H1 (cell line): ENCODE measurements at regions not wholly inside any gene's neighbourhood (a gene's known extent, or its start where the extent isn't known, plus 50 kb on each side); places are given as distances from the start of the nearest gene placed in this dataset.

ENCODE experiments used
- CTCF ChIA-PET: fragments of 300-600 bp; sonication (Branson Sonifier 250); formaldehyde crosslinking; loops from one replicate; lab custom pipeline; 2021; ENCODE audit not compliant: partially characterized antibody; lab: Charles Lee
- POLR2A ChIA-PET: fragments of 300-600 bp; sonication (Branson Sonifier 250); formaldehyde crosslinking; loops from one replicate; lab custom pipeline; 2021; ENCODE audit warnings: inconsistent platforms; ENCODE audit not compliant: partially characterized antibody; lab: Charles Lee
- DNase-seq, 2 experiments: peaks; one replicate each; pipeline versions ENCODE4 v3.0.0 to v3.0.0-alpha.2; 2010 to 2022; ENCODE audit warnings: low spot score in 2 of 2, low read depth in 1 of 2, mixed read lengths in 1 of 2
- FAIRE-seq: peaks from 2 replicates; lab custom pipeline; 2011; peaks lifted over from hg19 to GRCh38; lab: Jason Lieb, UNC
- H2AFZ ChIP-seq: 2 replicates; pipeline ENCODE4 v1.8.1; 2012; ENCODE audit warnings: low read length, inconsistent platforms
- H2AK5ac ChIP-seq: 2 replicates; pipeline ENCODE4 v1.6.1; 2013; ENCODE audit warnings: low read depth, low read length
- H2BK120ac ChIP-seq: replicated peaks from 2 replicates; pipeline ENCODE3; 2013; ENCODE audit warnings: low read depth, low read length, inconsistent platforms
- H2BK12ac ChIP-seq: 2 replicates; pipeline ENCODE4 v1.6.1; 2013; ENCODE audit warnings: low read depth, low read length
- H2BK15ac ChIP-seq: 2 replicates; pipeline ENCODE4 v1.6.1; 2013; ENCODE audit warnings: low read length
- H2BK20ac ChIP-seq: 2 replicates; pipeline ENCODE4 v1.6.1; 2013; ENCODE audit warnings: low read length
- H2BK5ac ChIP-seq: 2 replicates; pipeline ENCODE4 v1.6.1; 2013; ENCODE audit warnings: low read depth, low read length
- H3K14ac ChIP-seq: 2 replicates; pipeline ENCODE4 v1.6.1; 2013; ENCODE audit warnings: inconsistent platforms; ENCODE audit not compliant: insufficient read length
- H3K18ac ChIP-seq: 2 replicates; pipeline ENCODE4 v1.6.1; 2013; ENCODE audit warnings: low read length; ENCODE audit errors: extremely low read depth
- H3K23ac ChIP-seq: 2 replicates; pipeline ENCODE4 v1.6.1; 2013; ENCODE audit warnings: inconsistent platforms; ENCODE audit not compliant: insufficient read length
- H3K23me2 ChIP-seq: 2 replicates; pipeline ENCODE4 v1.6.1; 2013; ENCODE audit warnings: low read depth, low read length
- H3K27ac ChIP-seq: 2 replicates; pipeline ENCODE4 v1.6.1; 2011; ENCODE audit warnings: low read depth, low read length, inconsistent platforms
- H3K27me3 ChIP-seq, 4 experiments: replicated peaks in 1 of 4; 1 replicate in 1 of 4; 2 replicates in 3 of 4; pipeline versions ENCODE4 v1.6.1 to v1.8.1; 2011 to 2013; ENCODE audit warnings: low read length in 3 of 4, mild to moderate bottlenecking in 3 of 4, inconsistent platforms in 2 of 4, mixed read lengths in 2 of 4, moderate library complexity in 1 of 4; ENCODE audit not compliant: control insufficient read depth in 3 of 4, insufficient read depth in 3 of 4; ENCODE audit errors: extremely low read depth in 1 of 4
- H3K36me3 ChIP-seq, 4 experiments: 2 replicates each; pipeline versions ENCODE4 v1.6.1 to v1.8.1; 2011 to 2013; ENCODE audit warnings: mild to moderate bottlenecking in 4 of 4, low read length in 3 of 4, moderate library complexity in 2 of 4, control low read depth in 1 of 4, inconsistent platforms in 1 of 4; ENCODE audit not compliant: insufficient read depth in 4 of 4, control insufficient read depth in 2 of 4
- H3K4ac ChIP-seq: replicated peaks from 2 replicates; pipeline ENCODE3; 2013; ENCODE audit warnings: low read length, low read depth, mixed read lengths, inconsistent platforms; ENCODE audit not compliant: insufficient read length
- H3K4me1 ChIP-seq, 4 experiments: replicated peaks in 1 of 4; 1 replicate in 1 of 4; 2 replicates in 3 of 4; pipeline versions ENCODE4 v1.6.1 to v1.8.1; 2011 to 2013; ENCODE audit warnings: low read length in 3 of 4, inconsistent platforms in 2 of 4, mixed read lengths in 1 of 4; ENCODE audit not compliant: insufficient read depth in 4 of 4, control insufficient read depth in 3 of 4
- H3K4me2 ChIP-seq, 2 experiments: 2 replicates each; pipeline versions ENCODE4 v1.6.1 to v1.8.1; 2011 to 2013; ENCODE audit warnings: low read depth in 2 of 2, low read length in 2 of 2, control low read depth in 1 of 2, inconsistent platforms in 1 of 2, mild to moderate bottlenecking in 1 of 2; ENCODE audit not compliant: insufficient read depth in 1 of 2
- H3K4me3 ChIP-seq, 4 experiments: fragments of 200-600, 300-600 bp in 1 of 4; sonication (generic), shearing (Covaris generic), sonication (Bioruptor Twin) in 1 of 4; 2 replicates each; pipeline versions ENCODE4 v1.5.1 to v1.8.1; 2011 to 2016; ENCODE audit warnings: low read length in 4 of 4, low read depth in 3 of 4, control low read depth in 2 of 4, inconsistent platforms in 2 of 4, mild to moderate bottlenecking in 2 of 4, mixed read lengths in 1 of 4, moderate library complexity in 1 of 4; ENCODE audit not compliant: insufficient read depth in 2 of 4; ENCODE audit errors: extremely low read depth in 1 of 4
- H3K56ac ChIP-seq: replicated peaks from 2 replicates; pipeline ENCODE3; 2013; ENCODE audit warnings: low read depth, mild to moderate bottlenecking, mixed read lengths, low read length, inconsistent platforms; ENCODE audit not compliant: insufficient read length
- H3K79me1 ChIP-seq: 2 replicates; pipeline ENCODE4 v1.6.1; 2013; ENCODE audit warnings: low read depth, low read length, control low read depth
- H3K79me2 ChIP-seq, 2 experiments: 2 replicates each; pipeline versions ENCODE4 v1.6.1 to v1.8.1; 2012 to 2013; ENCODE audit warnings: low read length in 2 of 2, mild to moderate bottlenecking in 2 of 2, inconsistent platforms in 1 of 2; ENCODE audit not compliant: insufficient read depth in 2 of 2, control insufficient read depth in 1 of 2
- H3K9ac ChIP-seq, 4 experiments: replicated peaks in 1 of 4; 1 replicate in 1 of 4; 2 replicates in 3 of 4; pipeline versions ENCODE4 v1.6.1 to v1.8.1; 2011 to 2013; ENCODE audit warnings: low read depth in 3 of 4, low read length in 3 of 4, control low read depth in 2 of 4, mild to moderate bottlenecking in 2 of 4, moderate library complexity in 2 of 4, inconsistent platforms in 1 of 4; ENCODE audit errors: extremely low read depth in 1 of 4
- H3K9me3 ChIP-seq, 2 experiments: 2 replicates each; pipeline versions ENCODE4 v1.6.1 to v1.8.1; 2012 to 2013; ENCODE audit warnings: mild to moderate bottlenecking in 2 of 2, moderate library complexity in 2 of 2, control low read depth in 1 of 2, inconsistent platforms in 1 of 2, low read depth in 1 of 2, low read length in 1 of 2, mixed read lengths in 1 of 2; ENCODE audit not compliant: insufficient read depth in 2 of 2
- H4K20me1 ChIP-seq, 2 experiments: replicated peaks in 1 of 2; 2 replicates each; pipeline versions ENCODE3 to v1.8.1; 2011 to 2013; ENCODE audit warnings: inconsistent platforms in 2 of 2, low read length in 2 of 2, mild to moderate bottlenecking in 1 of 2; ENCODE audit not compliant: insufficient read depth in 2 of 2, control insufficient read depth in 1 of 2
- H4K5ac ChIP-seq: 2 replicates; pipeline ENCODE4 v1.6.1; 2013; ENCODE audit warnings: low read length, low read depth, mixed read lengths, inconsistent platforms; ENCODE audit not compliant: insufficient read length
- H4K8ac ChIP-seq: 2 replicates; pipeline ENCODE4 v1.8.0; 2013; ENCODE audit warnings: mild to moderate bottlenecking, moderate library complexity, low read length, inconsistent platforms; ENCODE audit not compliant: insufficient read depth; ENCODE audit errors: extremely low read depth
- H4K91ac ChIP-seq: replicated peaks from 2 replicates; pipeline ENCODE3; 2013; ENCODE audit warnings: low read length, mixed read lengths, inconsistent platforms; ENCODE audit not compliant: insufficient read length
- EGR1 ChIP-seq: IDR thresholded peaks from 2 replicates; pipeline ENCODE4 v1.6.1; 2011; ENCODE audit warnings: low read depth, low read length, borderline replicate concordance
- EZH2 ChIP-seq: fragments of 200-600 bp; sonication (generic); IDR thresholded peaks from 2 replicates; pipeline ENCODE4 v1.7.1; 2012; ENCODE audit warnings: low read depth, mild to moderate bottlenecking, moderate library complexity, low read length, inconsistent platforms; ENCODE audit not compliant: severe bottlenecking
- JUN ChIP-seq: IDR thresholded peaks from 2 replicates; pipeline ENCODE4 v1.6.1; 2011; ENCODE audit warnings: low read depth, mild to moderate bottlenecking, improper control_type of control experiment, low read length
- WGBS, 2 experiments: shearing (Covaris generic) in 1 of 2; methylation state at CpG; one replicate each; pipeline versions ENCODE4 v1.1.6 to v1.1.7; 2013 to 2015; ENCODE audit warnings: low lambda C conversion rate in 2 of 2, mixed read lengths in 2 of 2, inconsistent platforms in 1 of 2, low coverage in 1 of 2, missing lambda C conversion rate in 1 of 2; ENCODE audit not compliant: insufficient replicate concordance in 2 of 2, insufficient coverage in 1 of 2, insufficient read length in 1 of 2; ENCODE audit errors: extremely low coverage in 1 of 2, missing lambda C conversion rate in 1 of 2; 5-methylcytosine and 5-hydroxymethylcytosine counted together
- TF ChIP-seq, protein P1 (sequence below), 3 experiments: IDR thresholded peaks; 1 replicate in 2 of 3; 2 replicates in 1 of 3; pipeline versions ENCODE4 v1.5.1 to v1.6.1; 2011; ENCODE audit warnings: low read length in 3 of 3, mild to moderate bottlenecking in 3 of 3, inconsistent platforms in 2 of 3, low read depth in 1 of 3, moderate library complexity in 1 of 3; ENCODE audit not compliant: insufficient read depth in 1 of 3; ENCODE audit errors: control extremely low read depth in 1 of 3

DNA sequence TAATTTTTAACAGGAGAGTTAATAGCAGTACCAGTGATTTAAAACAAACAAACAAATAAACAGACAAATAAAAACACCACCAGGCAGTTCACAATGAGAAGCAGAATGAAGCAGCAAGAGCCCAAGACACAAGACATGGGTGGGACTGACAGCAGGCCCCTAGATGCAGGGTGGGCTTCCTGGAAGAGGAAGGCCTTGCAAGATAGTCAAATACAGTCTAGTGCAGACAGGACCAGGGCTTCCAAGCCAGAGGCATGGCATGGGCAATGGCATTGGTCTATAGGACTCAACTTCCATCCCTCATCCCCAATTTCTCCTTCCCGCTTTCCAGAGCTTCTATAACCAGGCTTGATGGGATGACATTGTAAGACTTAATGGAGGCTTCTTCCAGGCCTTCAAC lies 645.1 kb downstream of the UQCRFS1 start:
- H4K5ac ChIP-seq = no peak overlapping the region
- H3K9me3 ChIP-seq = no peaks in the 10 kb centered on the region
- H3K23me2 ChIP-seq = no peaks in the 10 kb centered on the region
- CTCF ChIA-PET = interaction anchor here (1.1 to 3.3 kb wide), 2 partner anchors 66 to 311 kb away, joined by 4 to 9 read pairs; no protein-coding TSS in a partner anchor
- H3K4me1 ChIP-seq = peaks cover 0 to 3% (median 1%) of the 10 kb centered on the region in 4 experiments; a peak in 4 of 7 replicates
- H2BK12ac ChIP-seq = no peak overlapping the region
- H3K9ac ChIP-seq = no peak overlapping the region
- H3K23ac ChIP-seq = no peak overlapping the region
- FAIRE-seq = no peak
- WGBS, 2 experiments = 90% methylated on average over 1 of the region's 1 CpG; no CpG with 5 or more reads in 1 of the 2 experiments
- no peaks in the 10 kb centered on the region for H3K79me1 ChIP-seq
- H2BK5ac ChIP-seq = no peak overlapping the region
- no peaks in the 10 kb centered on the region for H4K20me1 ChIP-seq
- H4K8ac ChIP-seq = no peak overlapping the region
- TF ChIP-seq EZH2 = no peak
- TF ChIP-seq, protein P1, sequence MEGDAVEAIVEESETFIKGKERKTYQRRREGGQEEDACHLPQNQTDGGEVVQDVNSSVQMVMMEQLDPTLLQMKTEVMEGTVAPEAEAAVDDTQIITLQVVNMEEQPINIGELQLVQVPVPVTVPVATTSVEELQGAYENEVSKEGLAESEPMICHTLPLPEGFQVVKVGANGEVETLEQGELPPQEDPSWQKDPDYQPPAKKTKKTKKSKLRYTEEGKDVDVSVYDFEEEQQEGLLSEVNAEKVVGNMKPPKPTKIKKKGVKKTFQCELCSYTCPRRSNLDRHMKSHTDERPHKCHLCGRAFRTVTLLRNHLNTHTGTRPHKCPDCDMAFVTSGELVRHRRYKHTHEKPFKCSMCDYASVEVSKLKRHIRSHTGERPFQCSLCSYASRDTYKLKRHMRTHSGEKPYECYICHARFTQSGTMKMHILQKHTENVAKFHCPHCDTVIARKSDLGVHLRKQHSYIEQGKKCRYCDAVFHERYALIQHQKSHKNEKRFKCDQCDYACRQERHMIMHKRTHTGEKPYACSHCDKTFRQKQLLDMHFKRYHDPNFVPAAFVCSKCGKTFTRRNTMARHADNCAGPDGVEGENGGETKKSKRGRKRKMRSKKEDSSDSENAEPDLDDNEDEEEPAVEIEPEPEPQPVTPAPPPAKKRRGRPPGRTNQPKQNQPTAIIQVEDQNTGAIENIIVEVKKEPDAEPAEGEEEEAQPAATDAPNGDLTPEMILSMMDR (IDR thresholded peaks at IDR 0.05; ENCODE audit: control extremely low read depth in 1 of 3, insufficient read depth in 1 of 3, low read depth in 1 of 3, low read length in 3 of 3) = no peak
- no peak for TF ChIP-seq JUN
- no peak for TF ChIP-seq EGR1
- H4K91ac ChIP-seq = no peak overlapping the region
- no peak overlapping the region for H2BK15ac ChIP-seq
- no peaks in the 10 kb centered on the region for H3K36me3 ChIP-seq
- no peak overlapping the region for H2AK5ac ChIP-seq
- H3K27ac ChIP-seq = no peak overlapping the region
- H2AFZ ChIP-seq = no peak overlapping the region
- no peak overlapping the region for H2BK20ac ChIP-seq
- POLR2A ChIA-PET = no interaction called here
- no peaks in the 10 kb centered on the region for H3K79me2 ChIP-seq
- no peaks in the 10 kb centered on the region for H3K27me3 ChIP-seq
- no peak overlapping the region for H3K18ac ChIP-seq
- H3K56ac ChIP-seq = no peak overlapping the region
- H2BK120ac ChIP-seq = no peak overlapping the region
- H3K4me3 ChIP-seq = no peak overlapping the region
- no peak overlapping the region for H3K4ac ChIP-seq
- no peak for DNase-seq
- H3K14ac ChIP-seq = no peak overlapping the region
- H3K4me2 ChIP-seq = no peak overlapping the region
